K562 (cell line): ENCODE measurements at regions not wholly inside any gene's neighbourhood (a gene's known extent, or its start where the extent isn't known, plus 50 kb on each side); places are given as distances from the start of the nearest gene placed in this dataset.

Source experiments
- ATAC-seq: fragments of 200-7000 bp; cut with Tn5 transposase; 3 replicates; pipeline ENCODE4 v1.9.1; 2020; ENCODE audit warnings: moderate library complexity
- BruUV-seq: library from RNA; stranded (reverse); fragments of 400-500 nt; replicated peaks from 2 replicates; lab custom pipeline; 2021; lab: Mats Ljungman, UMichigan
- CTCF ChIA-PET: fragments of 300-600 bp; formaldehyde crosslinking; extraction: SDS; loops from one replicate; lab custom pipeline; 2021; ENCODE audit warnings: low intra/inter-chr PET ratio; lab: Yijun Ruan, JAX
- POLR2A ChIA-PET: fragments of 300-600, 350-650 bp; sonication (Branson Sonifier 250); formaldehyde crosslinking; extraction: SDS; loops from one replicate; lab custom pipeline; 2021; ENCODE audit warnings: antibody characterized with exemption, inconsistent platforms; lab: Yijun Ruan, JAX
- DNase-seq, 4 experiments: peaks; one replicate each; pipeline versions ENCODE4 v3.0.0 to v3.0.0-alpha.2; 2011 to 2018; ENCODE audit warnings: low spot score in 3 of 4, mixed read lengths in 3 of 4; ENCODE audit errors: extremely low read depth in 1 of 4
- FAIRE-seq: peaks from 2 replicates; lab custom pipeline; 2011; peaks lifted over from hg19 to GRCh38; lab: Jason Lieb, UNC
- H2AFZ ChIP-seq: 2 replicates; pipeline ENCODE4 v1.6.0; 2011; ENCODE audit warnings: low read depth, low read length, control low read depth, inconsistent platforms
- H3K27ac ChIP-seq: fragments of 200-600 bp; 3 replicates; pipeline ENCODE4 v1.8.0; 2011; ENCODE audit warnings: low read depth, mild to moderate bottlenecking, control low read depth, inconsistent platforms, low read length, moderate library complexity, mixed read lengths; ENCODE audit errors: extremely low read depth
- H3K27me3 ChIP-seq, 2 experiments: fragments of 300-600 bp in 1 of 2; 2 replicates in 1 of 2; 3 replicates in 1 of 2; pipeline versions ENCODE4 v1.6.0 to v1.8.0; 2011; ENCODE audit warnings: inconsistent platforms in 2 of 2, low read length in 2 of 2, mild to moderate bottlenecking in 1 of 2, mixed read lengths in 1 of 2, moderate library complexity in 1 of 2; ENCODE audit not compliant: control insufficient read depth in 2 of 2, insufficient read depth in 2 of 2
- H3K36me3 ChIP-seq: fragments of 300-600 bp; 3 replicates; pipeline ENCODE4 v1.8.0; 2011; ENCODE audit warnings: mild to moderate bottlenecking, low read length, inconsistent platforms; ENCODE audit not compliant: control insufficient read depth, insufficient read depth
- H3K4me1 ChIP-seq, 2 experiments: fragments of 200-600 bp in 1 of 2; replicated peaks in 1 of 2; 2 replicates in 1 of 2; 3 replicates in 1 of 2; pipeline versions ENCODE4 v1.5.1 to v1.8.0; 2011; ENCODE audit warnings: inconsistent platforms in 2 of 2, low read length in 2 of 2, mild to moderate bottlenecking in 1 of 2, mixed read lengths in 1 of 2, moderate library complexity in 1 of 2; ENCODE audit not compliant: control insufficient read depth in 2 of 2, insufficient read depth in 2 of 2
- H3K4me2 ChIP-seq: 2 replicates; pipeline ENCODE4 v1.6.1; 2011; ENCODE audit warnings: low read length, control low read depth, inconsistent platforms, mixed read lengths; ENCODE audit not compliant: insufficient read depth
- H3K4me3 ChIP-seq: fragments of 200-600 bp; sonication (generic), shearing (Covaris generic); 2 replicates; pipeline ENCODE4 v1.5.1; 2016; ENCODE audit warnings: control low read depth, inconsistent platforms
- H3K79me2 ChIP-seq: fragments of 200-600 bp; 3 replicates; pipeline ENCODE4 v1.8.0; 2011; ENCODE audit warnings: low read length, inconsistent platforms; ENCODE audit not compliant: control insufficient read depth, insufficient read depth
- H3K9ac ChIP-seq, 2 experiments: 2 replicates each; pipeline versions ENCODE4 v1.6.0 to v1.6.1; 2011; ENCODE audit warnings: low read depth in 2 of 2, low read length in 2 of 2, control low read depth in 1 of 2, inconsistent platforms in 1 of 2, mild to moderate bottlenecking in 1 of 2, mixed read lengths in 1 of 2; ENCODE audit not compliant: insufficient read depth in 1 of 2
- H3K9me1 ChIP-seq: one replicate; pipeline ENCODE4 v1.6.0; 2011; ENCODE audit warnings: inconsistent platforms, mild to moderate bottlenecking, low read length, moderate library complexity; ENCODE audit not compliant: control insufficient read depth, insufficient read depth
- H3K9me3 ChIP-seq: replicated peaks from 2 replicates; pipeline ENCODE4 v1.5.1; 2011; ENCODE audit warnings: low read depth, low read length, inconsistent platforms; ENCODE audit not compliant: control insufficient read depth, insufficient read depth
- H4K20me1 ChIP-seq: replicated peaks from 2 replicates; pipeline ENCODE4 v1.6.1; 2011; ENCODE audit warnings: low read length, inconsistent platforms, mixed read lengths; ENCODE audit not compliant: control insufficient read depth, insufficient read depth
- C11orf30 ChIP-seq: fragments of 450-650 bp; IDR thresholded peaks from 2 replicates; pipeline ENCODE4 v1.6.1; 2016; ENCODE audit warnings: low read depth, mild to moderate bottlenecking
- GMEB1 ChIP-seq: fragments of 250-450 bp; sonication (Bioruptor Pico); IDR thresholded peaks from 2 replicates; pipeline ENCODE4 v1.4.0; 2020; ENCODE audit warnings: mild to moderate bottlenecking
- HIVEP1 ChIP-seq: fragments of 250-450 bp; sonication (Bioruptor Pico); IDR thresholded peaks from 2 replicates; pipeline ENCODE4 v1.4.0; 2020; ENCODE audit warnings: mild to moderate bottlenecking
- JUN ChIP-seq, 2 experiments: sonication (generic) in 1 of 2; formaldehyde crosslinking in 1 of 2; IDR thresholded peaks; 2 replicates each; pipeline versions ENCODE4 v1.6.1 to v1.8.0; 2012 to 2022; ENCODE audit warnings: borderline replicate concordance in 2 of 2, mild to moderate bottlenecking in 2 of 2, improper control_type of control experiment in 1 of 2, low read depth in 1 of 2, low read length in 1 of 2, missing genetic modification reagents in 1 of 2
- NCOA1 ChIP-seq: fragments of 450-650 bp; IDR thresholded peaks from 2 replicates; pipeline ENCODE4 v1.6.1; 2016; ENCODE audit warnings: low read depth
- PCBP1 ChIP-seq: fragments of 200-400 bp; formaldehyde crosslinking; IDR thresholded peaks from 2 replicates; pipeline ENCODE4 v1.6.1; 2018; ENCODE audit warnings: mild to moderate bottlenecking, low read depth, low read length; ENCODE audit not compliant: poor library complexity, severe bottlenecking
- PCBP2 ChIP-seq: fragments of 200-400 bp; formaldehyde crosslinking; IDR thresholded peaks from 2 replicates; pipeline ENCODE4 v1.6.1; 2018; ENCODE audit warnings: low read length, low read depth, mild to moderate bottlenecking, moderate library complexity; ENCODE audit not compliant: poor library complexity, severe bottlenecking
- RCOR1 ChIP-seq, 2 experiments: IDR thresholded peaks; 2 replicates each; pipeline ENCODE4 v1.6.1; 2012; ENCODE audit warnings: low read depth in 2 of 2, low read length in 2 of 2, borderline replicate concordance in 1 of 2, improper control_type of control experiment in 1 of 2
- SMARCB1 ChIP-seq: IDR thresholded peaks from 2 replicates; pipeline ENCODE4 v1.6.1; 2011; ENCODE audit warnings: improper control_type of control experiment, low read depth; ENCODE audit not compliant: insufficient read length
- STAT5B ChIP-seq: fragments of 250-450 bp; sonication (Bioruptor Pico); IDR thresholded peaks from 2 replicates; pipeline ENCODE4 v1.8.0; 2021; ENCODE audit warnings: mild to moderate bottlenecking, inconsistent platforms
- WGBS: fragments of 100-300 bp; shearing (Covaris generic); methylation state at CpG from one replicate; pipeline ENCODE4 v1.1.6; 2016; ENCODE audit warnings: low coverage, mixed read lengths; ENCODE audit not compliant: insufficient coverage; ENCODE audit errors: missing lambda C conversion rate; 5-methylcytosine and 5-hydroxymethylcytosine counted together
- in situ Hi-C: fragments of 300-500 bp; cut with MboI; formaldehyde crosslinking; loops from 4 replicates; pipeline ENCODE4 v1.15.0; 2018; ENCODE audit warnings: inconsistent platforms, mixed read lengths
- intact Hi-C: fragments of 100-400 bp; cut with micrococcal nuclease; formaldehyde crosslinking; loops from 2 replicates; pipeline ENCODE4 v1.14.2; 2022
- TF ChIP-seq, protein P1 (sequence below): fragments of 250-450 bp; sonication (Bioruptor Pico); IDR thresholded peaks from 2 replicates; pipeline ENCODE4 v1.8.0; 2021; ENCODE audit warnings: moderate library complexity, mild to moderate bottlenecking, inconsistent platforms

- no TSS peak for BruUV-seq
- H3K36me3 ChIP-seq = no peaks in the 10 kb centered on the region
- H3K9me3 ChIP-seq = no peaks in the 10 kb centered on the region; the same call in 1 of the 2 replicates
- TF ChIP-seq PCBP2 (no peak), NCOA1 (no peak), PCBP1 (no peak), HIVEP1 (CRISPR knock-in tag) (no peak), SMARCB1 (no peak), GMEB1 (CRISPR knock-in tag) (no peak), C11orf30 (no peak), JUN (IDR thresholded peaks at IDR 0.05; ENCODE audit: borderline replicate concordance, low read depth, low read length) (no peak), JUN (CRISPR knock-in tag; IDR thresholded peaks at IDR 0.05; ENCODE audit: borderline replicate concordance) (no peak), RCOR1 (IDR thresholded peaks at IDR 0.05; ENCODE audit: borderline replicate concordance in 1 of 2, low read depth in 2 of 2, low read length in 2 of 2) (no peak), STAT5B (CRISPR knock-in tag) (no peak)
- TF ChIP-seq, protein P1, sequence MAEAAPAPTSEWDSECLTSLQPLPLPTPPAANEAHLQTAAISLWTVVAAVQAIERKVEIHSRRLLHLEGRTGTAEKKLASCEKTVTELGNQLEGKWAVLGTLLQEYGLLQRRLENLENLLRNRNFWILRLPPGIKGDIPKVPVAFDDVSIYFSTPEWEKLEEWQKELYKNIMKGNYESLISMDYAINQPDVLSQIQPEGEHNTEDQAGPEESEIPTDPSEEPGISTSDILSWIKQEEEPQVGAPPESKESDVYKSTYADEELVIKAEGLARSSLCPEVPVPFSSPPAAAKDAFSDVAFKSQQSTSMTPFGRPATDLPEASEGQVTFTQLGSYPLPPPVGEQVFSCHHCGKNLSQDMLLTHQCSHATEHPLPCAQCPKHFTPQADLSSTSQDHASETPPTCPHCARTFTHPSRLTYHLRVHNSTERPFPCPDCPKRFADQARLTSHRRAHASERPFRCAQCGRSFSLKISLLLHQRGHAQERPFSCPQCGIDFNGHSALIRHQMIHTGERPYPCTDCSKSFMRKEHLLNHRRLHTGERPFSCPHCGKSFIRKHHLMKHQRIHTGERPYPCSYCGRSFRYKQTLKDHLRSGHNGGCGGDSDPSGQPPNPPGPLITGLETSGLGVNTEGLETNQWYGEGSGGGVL (CRISPR knock-in tag) = no peak
- no peak overlapping the region for H3K9ac ChIP-seq
- H2AFZ ChIP-seq = no peak overlapping the region
- in situ Hi-C loops (no loop called here), intact Hi-C loops (no loop called here)
- no peaks in the 10 kb centered on the region for H3K9me1 ChIP-seq
- 2% methylated on average over 3 of the region's 3 CpGs for WGBS
- H3K4me2 ChIP-seq = no peak overlapping the region
- ChIA-PET CTCF (no interaction called here), POLR2A (no interaction called here)
- FAIRE-seq (no peak), DNase-seq (no peak), ATAC-seq (no peak)
- H4K20me1 ChIP-seq = no peaks in the 10 kb centered on the region
- no peaks in the 10 kb centered on the region for H3K79me2 ChIP-seq
- H3K27me3 ChIP-seq = no peaks in the 10 kb centered on the region
- H3K4me3 ChIP-seq = no peak overlapping the region
- H3K4me1 ChIP-seq = no peaks in the 10 kb centered on the region
- no peak overlapping the region for H3K27ac ChIP-seq
These were observed 230.3 kb upstream of the PCDH18 start for GRCh38 chr4:137762591-137762990.
